ENCODE measurements at regions not wholly inside any gene's neighbourhood (a gene's known extent, or its start where the extent isn't known, plus 50 kb on each side); places are given as distances from the start of the nearest gene placed in this dataset.

GRCh38 chr3:46146548-46146947 lies 61.6 kb downstream of the CCR1 start:
- no peak for DNase-seq

GRCh38 chr3:46146021-46146420 lies 62.1 kb downstream of the CCR1 start:
- no peak for DNase-seq

DNA sequence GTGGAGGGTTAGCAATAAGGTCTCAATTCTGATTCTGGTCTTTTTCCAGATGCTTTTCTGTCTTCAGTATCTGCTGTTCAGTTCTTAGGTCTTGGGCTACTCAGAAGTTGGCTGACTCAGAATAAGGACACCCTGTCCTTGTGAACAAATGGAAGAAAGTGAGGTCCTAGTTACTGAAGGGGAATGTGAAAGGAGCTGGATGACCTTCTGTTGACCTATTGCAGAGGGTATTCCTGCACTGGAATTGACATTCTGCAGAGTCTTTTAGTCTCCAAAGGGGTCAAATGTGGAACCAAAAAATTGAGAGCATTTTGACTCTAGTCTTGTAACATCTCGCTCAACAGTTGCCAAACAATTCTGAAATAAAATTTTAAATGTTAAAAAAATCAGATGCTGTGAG lies 63.0 kb downstream of the CCR1 start:
- no peak for DNase-seq

GRCh38 chr3:46143951-46144473 lies 64.1 kb downstream of the CCR1 start:
- no peak for DNase-seq

- no peak for DNase-seq
Measured at GRCh38 chr3:46141813-46142212, 66.3 kb downstream of the CCR1 start.

GRCh38 chr3:46138581-46138980 lies 69.5 kb downstream of the CCR1 start:
- no peak for DNase-seq

GRCh38 chr3:46135475-46135874 lies 72.6 kb downstream of the CCR1 start:
- no peak for DNase-seq

DNA sequence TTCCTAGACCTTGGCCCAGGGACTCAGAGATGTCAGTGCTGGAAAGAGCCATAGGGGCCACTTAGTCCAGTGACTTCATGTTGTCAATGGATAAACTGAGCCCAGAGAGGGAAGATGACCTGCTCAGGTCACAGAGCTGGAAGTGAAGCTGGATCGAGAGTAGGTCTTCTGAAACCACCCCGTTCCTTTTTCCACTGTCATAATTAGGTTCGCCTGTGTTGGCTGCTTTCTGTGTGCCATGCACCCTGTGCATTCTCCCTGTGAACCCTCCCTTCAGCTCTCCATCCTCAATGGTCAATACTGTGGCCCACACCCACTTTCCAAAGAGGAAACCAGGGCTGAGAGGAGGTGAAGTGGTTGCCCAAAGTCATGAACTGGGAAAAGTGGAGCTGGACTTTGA lies 74.8 kb downstream of the CCR1 start:
- no peak for DNase-seq

DNA sequence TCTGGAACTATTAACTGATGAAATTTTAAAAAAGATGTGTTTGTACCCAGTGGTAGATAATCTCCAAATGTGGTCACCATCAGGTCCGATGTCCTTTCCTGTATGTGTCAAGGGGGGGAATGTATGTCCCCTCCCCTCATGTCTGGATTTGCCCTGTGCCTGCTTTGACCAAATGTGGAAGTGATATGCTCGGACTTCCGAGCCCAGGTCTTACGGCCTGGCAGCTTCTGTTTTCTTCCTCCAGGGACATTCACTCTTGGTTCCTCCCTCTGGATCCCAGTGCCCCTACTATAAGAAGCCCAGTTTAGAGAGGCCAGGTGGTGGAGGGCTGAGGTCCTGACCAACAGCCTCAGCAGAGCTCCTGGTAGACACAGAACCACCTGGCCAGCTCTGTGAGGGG lies 75.5 kb downstream of the CCR1 start:
- no peak for DNase-seq

DNA sequence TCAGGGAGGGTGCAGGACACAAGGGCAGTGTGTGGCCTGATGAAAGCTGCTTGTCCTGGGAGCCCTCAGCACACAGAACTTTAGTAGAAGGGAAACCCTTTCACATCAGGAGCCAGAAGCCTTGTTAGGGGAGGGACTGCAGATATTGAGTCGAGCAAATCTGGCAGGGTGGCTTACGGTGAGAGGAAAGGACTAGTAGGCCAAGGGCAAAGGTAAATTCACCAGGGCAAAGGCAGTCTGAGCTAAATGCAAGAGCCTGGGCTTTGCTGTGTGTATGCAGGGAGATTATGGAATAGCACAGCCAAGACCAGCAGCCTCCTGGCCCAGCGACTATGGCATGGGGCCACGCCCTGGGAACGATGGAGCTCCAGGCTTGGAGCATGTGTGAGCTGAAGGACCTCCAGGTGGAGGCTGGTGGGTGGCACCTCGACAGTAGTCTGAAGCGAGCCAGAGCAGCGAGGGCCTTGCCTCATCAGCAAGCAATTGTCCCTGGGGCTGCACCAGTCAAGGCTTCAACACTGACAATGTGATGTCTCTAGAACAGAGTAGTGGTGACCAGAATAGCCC lies 76.1 kb downstream of the CCR1 start:
- DNase-seq: no peak

GRCh38 chr3:46130631-46131310 lies 77.3 kb downstream of the CCR1 start:
- DNase-seq: no peak

DNA sequence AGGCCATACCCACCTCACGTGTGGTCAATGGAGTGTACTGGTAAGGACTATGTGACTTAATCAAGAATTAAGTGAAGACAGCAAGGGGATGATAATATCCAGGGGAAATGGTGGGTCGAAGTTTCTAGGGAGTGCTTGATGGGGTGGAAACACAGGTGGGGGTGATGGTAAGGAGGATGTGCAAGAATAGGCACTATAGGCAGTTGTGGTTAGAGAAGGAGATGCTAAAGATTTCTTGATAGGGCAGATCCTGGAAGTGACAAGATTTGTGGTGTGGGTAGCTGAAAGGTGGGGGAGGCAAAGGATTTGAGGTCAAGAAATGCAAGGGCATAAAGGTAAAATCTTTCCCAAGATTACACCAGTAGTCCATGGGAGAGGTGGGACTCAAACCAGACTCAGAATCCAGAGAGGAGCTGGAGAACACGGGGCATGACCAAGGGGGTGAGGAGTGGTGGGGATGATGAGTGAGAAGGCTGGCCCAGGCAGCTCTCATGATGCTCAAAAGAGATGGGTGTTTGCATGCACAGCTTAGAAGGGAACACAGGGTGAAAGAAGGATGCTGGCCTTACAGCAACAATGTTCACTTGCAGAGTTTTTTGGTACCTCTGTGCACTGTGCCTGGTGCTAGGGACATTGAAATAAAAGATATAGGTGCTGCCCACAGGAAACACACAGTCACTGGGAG lies 78.4 kb downstream of the CCR1 start:
- DNase-seq: no peak

- DNase-seq: no peak
Measured at GRCh38 chr3:46127503-46127902, 80.6 kb downstream of the CCR1 start.

GRCh38 chr3:46124216-46125177 lies 83.6 kb downstream of the CCR1 start:
- peak; percentile 30 for DNase-seq

- no peak for DNase-seq
Measured at GRCh38 chr3:46123646-46124045, 84.5 kb downstream of the CCR1 start.

DNA sequence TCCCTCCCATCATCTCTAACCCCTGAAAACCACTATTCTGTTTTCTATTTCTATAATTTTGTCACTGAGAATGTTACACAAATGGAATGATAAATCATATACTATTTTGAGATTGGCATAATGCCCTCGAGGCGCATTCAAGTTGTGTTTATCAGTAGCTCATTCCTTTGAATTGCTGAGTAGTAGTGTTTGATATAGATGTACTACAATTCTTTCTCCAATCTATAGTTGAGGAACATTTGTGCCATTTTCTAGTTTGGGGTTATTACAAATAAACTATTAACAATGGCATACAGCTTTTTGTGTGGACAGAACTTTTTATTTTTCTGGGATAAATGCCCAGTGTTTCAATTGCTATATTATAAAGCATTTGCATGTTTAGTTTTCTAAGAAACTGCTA lies 86.0 kb downstream of the CCR1 start:
- no peak for DNase-seq

- DNase-seq: no peak
Measured at GRCh38 chr3:46120983-46121382, 87.1 kb downstream of the CCR1 start.

GRCh38 chr3:46119709-46120498 lies 88.2 kb downstream of the CCR1 start:
- DNase-seq: no peak

DNA sequence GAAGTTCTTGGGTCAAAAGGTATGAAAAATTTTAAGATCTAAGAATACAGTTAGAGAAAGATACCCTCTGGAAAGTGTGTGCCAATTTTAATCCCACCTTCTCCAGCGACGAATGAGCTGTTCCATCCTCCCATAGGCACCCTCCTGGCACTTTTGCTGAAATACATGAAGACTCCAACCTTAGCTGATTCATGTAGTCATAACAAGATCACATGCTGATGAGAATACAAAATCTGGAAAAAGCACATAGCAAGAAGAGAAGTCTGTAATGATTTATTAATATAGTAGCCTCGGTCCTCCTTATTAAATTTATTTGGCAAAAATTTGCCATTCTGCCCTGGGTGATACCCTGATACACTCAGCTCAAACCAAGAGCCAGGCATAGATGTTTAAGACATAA lies 88.9 kb downstream of the CCR1 start:
- DNase-seq: no peak

GRCh38 chr3:46116996-46117395 lies 89.7 kb upstream of the XCR1 start:
- DNase-seq: no peak

- DNase-seq: no peak
Measured at GRCh38 chr3:46114323-46114988, 87.2 kb upstream of the XCR1 start.

Measured in renal pelvis (tissue), 1 donor.